H1 (cell line): ENCODE measurements at regions not wholly inside any gene's neighbourhood (a gene's known extent, or its start where the extent isn't known, plus 50 kb on each side); places are given as distances from the start of the nearest gene placed in this dataset.

Experiments
- CTCF ChIA-PET: fragments of 300-600 bp; sonication (Branson Sonifier 250); formaldehyde crosslinking; loops from one replicate; lab custom pipeline; 2021; ENCODE audit not compliant: partially characterized antibody; lab: Charles Lee
- POLR2A ChIA-PET: fragments of 300-600 bp; sonication (Branson Sonifier 250); formaldehyde crosslinking; loops from one replicate; lab custom pipeline; 2021; ENCODE audit warnings: inconsistent platforms; ENCODE audit not compliant: partially characterized antibody; lab: Charles Lee
- DNase-seq, 2 experiments: peaks; one replicate each; pipeline versions ENCODE4 v3.0.0 to v3.0.0-alpha.2; 2010 to 2022; ENCODE audit warnings: low spot score in 2 of 2, low read depth in 1 of 2, mixed read lengths in 1 of 2
- FAIRE-seq: peaks from 2 replicates; lab custom pipeline; 2011; peaks lifted over from hg19 to GRCh38; lab: Jason Lieb, UNC
- H2AFZ ChIP-seq: 2 replicates; pipeline ENCODE4 v1.8.1; 2012; ENCODE audit warnings: low read length, inconsistent platforms
- H2AK5ac ChIP-seq: 2 replicates; pipeline ENCODE4 v1.6.1; 2013; ENCODE audit warnings: low read depth, low read length
- H2BK120ac ChIP-seq: replicated peaks from 2 replicates; pipeline ENCODE3; 2013; ENCODE audit warnings: low read depth, low read length, inconsistent platforms
- H2BK12ac ChIP-seq: 2 replicates; pipeline ENCODE4 v1.6.1; 2013; ENCODE audit warnings: low read depth, low read length
- H2BK15ac ChIP-seq: 2 replicates; pipeline ENCODE4 v1.6.1; 2013; ENCODE audit warnings: low read length
- H2BK20ac ChIP-seq: 2 replicates; pipeline ENCODE4 v1.6.1; 2013; ENCODE audit warnings: low read length
- H2BK5ac ChIP-seq: 2 replicates; pipeline ENCODE4 v1.6.1; 2013; ENCODE audit warnings: low read depth, low read length
- H3K14ac ChIP-seq: 2 replicates; pipeline ENCODE4 v1.6.1; 2013; ENCODE audit warnings: inconsistent platforms; ENCODE audit not compliant: insufficient read length
- H3K18ac ChIP-seq: 2 replicates; pipeline ENCODE4 v1.6.1; 2013; ENCODE audit warnings: low read length; ENCODE audit errors: extremely low read depth
- H3K23ac ChIP-seq: 2 replicates; pipeline ENCODE4 v1.6.1; 2013; ENCODE audit warnings: inconsistent platforms; ENCODE audit not compliant: insufficient read length
- H3K23me2 ChIP-seq: 2 replicates; pipeline ENCODE4 v1.6.1; 2013; ENCODE audit warnings: low read depth, low read length
- H3K27ac ChIP-seq: 2 replicates; pipeline ENCODE4 v1.6.1; 2011; ENCODE audit warnings: low read depth, low read length, inconsistent platforms
- H3K27me3 ChIP-seq, 4 experiments: replicated peaks in 1 of 4; 1 replicate in 1 of 4; 2 replicates in 3 of 4; pipeline versions ENCODE4 v1.6.1 to v1.8.1; 2011 to 2013; ENCODE audit warnings: low read length in 3 of 4, mild to moderate bottlenecking in 3 of 4, inconsistent platforms in 2 of 4, mixed read lengths in 2 of 4, moderate library complexity in 1 of 4; ENCODE audit not compliant: control insufficient read depth in 3 of 4, insufficient read depth in 3 of 4; ENCODE audit errors: extremely low read depth in 1 of 4
- H3K36me3 ChIP-seq, 4 experiments: 2 replicates each; pipeline versions ENCODE4 v1.6.1 to v1.8.1; 2011 to 2013; ENCODE audit warnings: mild to moderate bottlenecking in 4 of 4, low read length in 3 of 4, moderate library complexity in 2 of 4, control low read depth in 1 of 4, inconsistent platforms in 1 of 4; ENCODE audit not compliant: insufficient read depth in 4 of 4, control insufficient read depth in 2 of 4
- H3K4ac ChIP-seq: replicated peaks from 2 replicates; pipeline ENCODE3; 2013; ENCODE audit warnings: low read length, low read depth, mixed read lengths, inconsistent platforms; ENCODE audit not compliant: insufficient read length
- H3K4me1 ChIP-seq, 4 experiments: replicated peaks in 1 of 4; 1 replicate in 1 of 4; 2 replicates in 3 of 4; pipeline versions ENCODE4 v1.6.1 to v1.8.1; 2011 to 2013; ENCODE audit warnings: low read length in 3 of 4, inconsistent platforms in 2 of 4, mixed read lengths in 1 of 4; ENCODE audit not compliant: insufficient read depth in 4 of 4, control insufficient read depth in 3 of 4
- H3K4me2 ChIP-seq, 2 experiments: 2 replicates each; pipeline versions ENCODE4 v1.6.1 to v1.8.1; 2011 to 2013; ENCODE audit warnings: low read depth in 2 of 2, low read length in 2 of 2, control low read depth in 1 of 2, inconsistent platforms in 1 of 2, mild to moderate bottlenecking in 1 of 2; ENCODE audit not compliant: insufficient read depth in 1 of 2
- H3K4me3 ChIP-seq, 4 experiments: fragments of 200-600, 300-600 bp in 1 of 4; sonication (generic), shearing (Covaris generic), sonication (Bioruptor Twin) in 1 of 4; 2 replicates each; pipeline versions ENCODE4 v1.5.1 to v1.8.1; 2011 to 2016; ENCODE audit warnings: low read length in 4 of 4, low read depth in 3 of 4, control low read depth in 2 of 4, inconsistent platforms in 2 of 4, mild to moderate bottlenecking in 2 of 4, mixed read lengths in 1 of 4, moderate library complexity in 1 of 4; ENCODE audit not compliant: insufficient read depth in 2 of 4; ENCODE audit errors: extremely low read depth in 1 of 4
- H3K56ac ChIP-seq: replicated peaks from 2 replicates; pipeline ENCODE3; 2013; ENCODE audit warnings: low read depth, mild to moderate bottlenecking, mixed read lengths, low read length, inconsistent platforms; ENCODE audit not compliant: insufficient read length
- H3K79me1 ChIP-seq: 2 replicates; pipeline ENCODE4 v1.6.1; 2013; ENCODE audit warnings: low read depth, low read length, control low read depth
- H3K79me2 ChIP-seq, 2 experiments: 2 replicates each; pipeline versions ENCODE4 v1.6.1 to v1.8.1; 2012 to 2013; ENCODE audit warnings: low read length in 2 of 2, mild to moderate bottlenecking in 2 of 2, inconsistent platforms in 1 of 2; ENCODE audit not compliant: insufficient read depth in 2 of 2, control insufficient read depth in 1 of 2
- H3K9ac ChIP-seq, 4 experiments: replicated peaks in 1 of 4; 1 replicate in 1 of 4; 2 replicates in 3 of 4; pipeline versions ENCODE4 v1.6.1 to v1.8.1; 2011 to 2013; ENCODE audit warnings: low read depth in 3 of 4, low read length in 3 of 4, control low read depth in 2 of 4, mild to moderate bottlenecking in 2 of 4, moderate library complexity in 2 of 4, inconsistent platforms in 1 of 4; ENCODE audit errors: extremely low read depth in 1 of 4
- H3K9me3 ChIP-seq, 2 experiments: 2 replicates each; pipeline versions ENCODE4 v1.6.1 to v1.8.1; 2012 to 2013; ENCODE audit warnings: mild to moderate bottlenecking in 2 of 2, moderate library complexity in 2 of 2, control low read depth in 1 of 2, inconsistent platforms in 1 of 2, low read depth in 1 of 2, low read length in 1 of 2, mixed read lengths in 1 of 2; ENCODE audit not compliant: insufficient read depth in 2 of 2
- H4K20me1 ChIP-seq, 2 experiments: replicated peaks in 1 of 2; 2 replicates each; pipeline versions ENCODE3 to v1.8.1; 2011 to 2013; ENCODE audit warnings: inconsistent platforms in 2 of 2, low read length in 2 of 2, mild to moderate bottlenecking in 1 of 2; ENCODE audit not compliant: insufficient read depth in 2 of 2, control insufficient read depth in 1 of 2
- H4K5ac ChIP-seq: 2 replicates; pipeline ENCODE4 v1.6.1; 2013; ENCODE audit warnings: low read length, low read depth, mixed read lengths, inconsistent platforms; ENCODE audit not compliant: insufficient read length
- H4K8ac ChIP-seq: 2 replicates; pipeline ENCODE4 v1.8.0; 2013; ENCODE audit warnings: mild to moderate bottlenecking, moderate library complexity, low read length, inconsistent platforms; ENCODE audit not compliant: insufficient read depth; ENCODE audit errors: extremely low read depth
- H4K91ac ChIP-seq: replicated peaks from 2 replicates; pipeline ENCODE3; 2013; ENCODE audit warnings: low read length, mixed read lengths, inconsistent platforms; ENCODE audit not compliant: insufficient read length
- BRCA1 ChIP-seq: IDR thresholded peaks from 2 replicates; pipeline ENCODE4 v1.6.1; 2012; ENCODE audit warnings: low read depth, low read length, improper control_type of control experiment
- CHD1 ChIP-seq: IDR thresholded peaks from 2 replicates; pipeline ENCODE4 v1.6.1; 2012; ENCODE audit warnings: low read depth, low read length, improper control_type of control experiment
- PHF8 ChIP-seq: fragments of 200-600 bp; sonication (generic); conservative IDR thresholded peaks from 2 replicates; pipeline ENCODE4 v1.7.1; 2012; ENCODE audit warnings: low read depth, mild to moderate bottlenecking, inconsistent platforms, low read length, moderate library complexity
- SIN3A ChIP-seq, 2 experiments: IDR thresholded peaks in 1 of 2; conservative IDR thresholded peaks in 1 of 2; 2 replicates each; pipeline ENCODE4 v1.6.1; 2011 to 2012; ENCODE audit warnings: low read length in 2 of 2, improper control_type of control experiment in 1 of 2, low read depth in 1 of 2, mild to moderate bottlenecking in 1 of 2
- WGBS, 2 experiments: shearing (Covaris generic) in 1 of 2; methylation state at CpG; one replicate each; pipeline versions ENCODE4 v1.1.6 to v1.1.7; 2013 to 2015; ENCODE audit warnings: low lambda C conversion rate in 2 of 2, mixed read lengths in 2 of 2, inconsistent platforms in 1 of 2, low coverage in 1 of 2, missing lambda C conversion rate in 1 of 2; ENCODE audit not compliant: insufficient replicate concordance in 2 of 2, insufficient coverage in 1 of 2, insufficient read length in 1 of 2; ENCODE audit errors: extremely low coverage in 1 of 2, missing lambda C conversion rate in 1 of 2; 5-methylcytosine and 5-hydroxymethylcytosine counted together
- TF ChIP-seq, protein P1 (sequence below): IDR thresholded peaks from 2 replicates; pipeline ENCODE4 v1.6.1; 2012; ENCODE audit warnings: low read length, inconsistent platforms
- TF ChIP-seq, protein P2 (sequence below): IDR thresholded peaks from 2 replicates; pipeline ENCODE4 v1.6.1; 2012; ENCODE audit warnings: inconsistent platforms

DNA sequence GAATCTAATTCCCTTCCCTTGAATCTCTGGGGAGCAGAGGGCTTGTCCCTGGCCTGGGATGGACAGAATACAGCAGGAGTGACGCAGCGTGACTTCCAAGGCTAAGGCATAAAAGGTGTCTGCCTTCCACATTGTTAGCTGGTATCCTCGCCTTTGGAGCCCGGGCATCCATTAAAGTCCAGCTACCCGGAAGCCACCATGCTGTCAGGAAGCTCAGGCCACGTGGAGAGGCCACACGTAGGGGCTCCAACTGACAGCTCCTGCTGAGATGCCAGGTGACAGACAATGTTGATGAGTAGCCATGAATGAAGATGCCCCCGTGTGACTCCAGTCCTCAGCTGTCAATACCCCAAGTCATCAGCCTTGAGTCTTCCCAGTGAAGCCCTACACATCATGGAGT lies 99.9 kb downstream of the OAT start:
- no peak overlapping the region for H3K56ac ChIP-seq
- ChIA-PET POLR2A (no interaction called here), CTCF (interaction anchor here (1.1 to 1.4 kb wide), 2 partner anchors 70 to 85 kb away, joined by 3 to 4 read pairs; no protein-coding TSS in a partner anchor)
- DNase-seq, result no peak
- peaks cover 0 to 3% (median 0%) of the 10 kb centered on the region in 4 experiments; a peak in 2 of 7 replicates for H3K4me1 ChIP-seq
- H3K79me1 ChIP-seq, result no peaks in the 10 kb centered on the region
- no peak overlapping the region for H3K4ac ChIP-seq
- H3K27ac ChIP-seq, result no peak overlapping the region
- H4K20me1 ChIP-seq, result no peaks in the 10 kb centered on the region
- H3K79me2 ChIP-seq, result no peaks in the 10 kb centered on the region
- TF ChIP-seq PHF8 (no peak), SIN3A (conservative IDR thresholded peaks at IDR 0.05 in 1 of 2, IDR thresholded peaks at IDR 0.05 in 1 of 2; ENCODE audit: low read depth in 1 of 2, low read length in 2 of 2) (no peak), BRCA1 (no peak), CHD1 (no peak)
- TF ChIP-seq, protein P1, sequence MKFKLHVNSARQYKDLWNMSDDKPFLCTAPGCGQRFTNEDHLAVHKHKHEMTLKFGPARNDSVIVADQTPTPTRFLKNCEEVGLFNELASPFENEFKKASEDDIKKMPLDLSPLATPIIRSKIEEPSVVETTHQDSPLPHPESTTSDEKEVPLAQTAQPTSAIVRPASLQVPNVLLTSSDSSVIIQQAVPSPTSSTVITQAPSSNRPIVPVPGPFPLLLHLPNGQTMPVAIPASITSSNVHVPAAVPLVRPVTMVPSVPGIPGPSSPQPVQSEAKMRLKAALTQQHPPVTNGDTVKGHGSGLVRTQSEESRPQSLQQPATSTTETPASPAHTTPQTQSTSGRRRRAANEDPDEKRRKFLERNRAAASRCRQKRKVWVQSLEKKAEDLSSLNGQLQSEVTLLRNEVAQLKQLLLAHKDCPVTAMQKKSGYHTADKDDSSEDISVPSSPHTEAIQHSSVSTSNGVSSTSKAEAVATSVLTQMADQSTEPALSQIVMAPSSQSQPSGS, result no peak
- TF ChIP-seq, protein P2, sequence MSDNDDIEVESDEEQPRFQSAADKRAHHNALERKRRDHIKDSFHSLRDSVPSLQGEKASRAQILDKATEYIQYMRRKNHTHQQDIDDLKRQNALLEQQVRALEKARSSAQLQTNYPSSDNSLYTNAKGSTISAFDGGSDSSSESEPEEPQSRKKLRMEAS, result no peak
- H3K9me3 ChIP-seq, result no peaks in the 10 kb centered on the region
- no peak overlapping the region for H2BK5ac ChIP-seq
- H2BK15ac ChIP-seq, result no peak overlapping the region
- H3K4me2 ChIP-seq, result no peak overlapping the region
- no peaks in the 10 kb centered on the region for H3K36me3 ChIP-seq
- no peak overlapping the region for H4K91ac ChIP-seq
- H3K9ac ChIP-seq, result no peak overlapping the region
- H3K23ac ChIP-seq, result no peak overlapping the region
- H3K14ac ChIP-seq, result no peak overlapping the region
- H2BK20ac ChIP-seq, result no peak overlapping the region
- no peak overlapping the region for H4K5ac ChIP-seq
- no peaks in the 10 kb centered on the region for H3K27me3 ChIP-seq
- H2AK5ac ChIP-seq, result no peak overlapping the region
- H2BK120ac ChIP-seq, result no peak overlapping the region
- H3K4me3 ChIP-seq, result no peak overlapping the region
- 93% methylated on average over 8 of the region's 8 CpGs; no CpG with 5 or more reads in 1 of the 2 experiments for WGBS, 2 experiments
- H3K18ac ChIP-seq, result no peak overlapping the region
- FAIRE-seq, result no peak
- no peak overlapping the region for H2AFZ ChIP-seq
- H2BK12ac ChIP-seq, result no peak overlapping the region
- H4K8ac ChIP-seq, result no peak overlapping the region
- no peaks in the 10 kb centered on the region for H3K23me2 ChIP-seq
